ENCODE measurements at regions not wholly inside any gene's neighbourhood (a gene's known extent, or its start where the extent isn't known, plus 50 kb on each side); places are given as distances from the start of the nearest gene placed in this dataset.

DNA sequence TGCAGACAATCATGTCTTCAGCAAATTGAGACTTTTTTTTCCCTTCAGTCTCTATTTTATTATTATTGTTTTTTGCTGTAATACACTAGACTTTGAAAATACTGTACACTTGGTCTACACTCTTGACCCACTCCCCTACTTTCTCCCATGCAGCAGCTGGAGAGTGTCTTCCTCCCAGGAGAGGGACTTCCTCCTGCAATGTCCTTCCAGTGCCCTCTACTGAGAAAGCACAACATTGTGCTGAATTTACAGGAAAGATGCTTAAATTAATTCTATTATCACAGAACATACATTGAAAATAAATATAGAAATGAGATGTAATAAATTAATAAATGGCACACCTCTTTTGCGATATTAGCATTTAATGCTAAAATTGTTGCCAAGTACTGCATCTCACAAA, 411.3 kb downstream of the CCSER2 start (continued):
- TF ChIP-seq, protein P1, sequence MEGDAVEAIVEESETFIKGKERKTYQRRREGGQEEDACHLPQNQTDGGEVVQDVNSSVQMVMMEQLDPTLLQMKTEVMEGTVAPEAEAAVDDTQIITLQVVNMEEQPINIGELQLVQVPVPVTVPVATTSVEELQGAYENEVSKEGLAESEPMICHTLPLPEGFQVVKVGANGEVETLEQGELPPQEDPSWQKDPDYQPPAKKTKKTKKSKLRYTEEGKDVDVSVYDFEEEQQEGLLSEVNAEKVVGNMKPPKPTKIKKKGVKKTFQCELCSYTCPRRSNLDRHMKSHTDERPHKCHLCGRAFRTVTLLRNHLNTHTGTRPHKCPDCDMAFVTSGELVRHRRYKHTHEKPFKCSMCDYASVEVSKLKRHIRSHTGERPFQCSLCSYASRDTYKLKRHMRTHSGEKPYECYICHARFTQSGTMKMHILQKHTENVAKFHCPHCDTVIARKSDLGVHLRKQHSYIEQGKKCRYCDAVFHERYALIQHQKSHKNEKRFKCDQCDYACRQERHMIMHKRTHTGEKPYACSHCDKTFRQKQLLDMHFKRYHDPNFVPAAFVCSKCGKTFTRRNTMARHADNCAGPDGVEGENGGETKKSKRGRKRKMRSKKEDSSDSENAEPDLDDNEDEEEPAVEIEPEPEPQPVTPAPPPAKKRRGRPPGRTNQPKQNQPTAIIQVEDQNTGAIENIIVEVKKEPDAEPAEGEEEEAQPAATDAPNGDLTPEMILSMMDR (conservative IDR thresholded peaks at IDR 0.05; ENCODE audit: low read depth in 2 of 2): peak; percentile 16 to 51; a peak in 3 of 4 replicates

DNA sequence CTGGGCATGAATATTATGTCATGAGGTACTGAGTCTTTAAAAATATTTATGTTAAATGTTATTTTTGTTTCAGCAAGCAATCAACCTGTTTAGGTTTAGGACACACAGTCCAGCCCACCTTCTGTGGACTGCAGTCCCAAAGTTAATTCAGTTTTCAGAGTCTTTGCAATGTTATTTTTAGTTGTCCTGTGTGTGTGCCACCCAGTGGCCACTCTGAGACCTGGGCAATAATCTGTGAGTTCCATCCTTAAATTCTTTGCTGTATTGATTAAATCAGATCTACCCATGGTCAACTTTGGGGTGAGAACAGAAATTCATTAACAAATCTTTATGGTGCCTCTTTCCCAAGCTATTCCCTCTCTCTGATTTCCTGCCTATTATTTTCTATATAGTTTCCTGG, 415.1 kb downstream of the CCSER2 start:
- Histone ChIP-seq H3K36me3 (ENCODE audit: insufficient read depth) (no peaks in the 10 kb centered on the region), H3K27me3 (ENCODE audit: insufficient read depth) (no peaks in the 10 kb centered on the region), H3F3A (replicated peaks; ENCODE audit: low read depth) (no peaks in the 10 kb centered on the region), H3K9me2 (ENCODE audit: insufficient read depth) (no peaks in the 10 kb centered on the region), H3K27ac (ENCODE audit: low read depth) (no peak overlapping the region), H4K20me1 (replicated peaks; ENCODE audit: insufficient read depth) (no peaks in the 10 kb centered on the region), H2AFZ (no peak overlapping the region), H3K4me3 (no peak overlapping the region), H3K79me2 (replicated peaks; ENCODE audit: insufficient read depth) (no peaks in the 10 kb centered on the region), H3K4me2 (no peak overlapping the region), H3K4me1 (ENCODE audit: insufficient read depth) (no peaks in the 10 kb centered on the region)
- no peaks in the 10 kb centered on the region for H3K27me3 Mint-ChIP-seq (ENCODE audit: insufficient read depth, low read depth, poor library complexity)
- ATAC-seq (peak; percentile 36; the same call in 1 of the 3 replicates), DNase-seq (ENCODE audit: low spot score) (peak; percentile 39)
- H3K4me3 Mint-ChIP-seq: no peak overlapping the region
- no peaks in the 10 kb centered on the region; the same call in 2 of the 3 replicates for H3K9me3 Mint-ChIP-seq
- no peak overlapping the region for H3K27ac Mint-ChIP-seq
- H3K36me3 Mint-ChIP-seq (ENCODE audit: low read depth): no peaks in the 10 kb centered on the region
- TF ChIP-seq, protein P1 (conservative IDR thresholded peaks at IDR 0.05; ENCODE audit: low read depth in 2 of 2): peak; percentile 56 to 62
- no peak for TF ChIP-seq STAT1 (IDR thresholded peaks at IDR 0.05; ENCODE audit: unreplicated experiment)
- TF ChIP-seq, protein P2, sequence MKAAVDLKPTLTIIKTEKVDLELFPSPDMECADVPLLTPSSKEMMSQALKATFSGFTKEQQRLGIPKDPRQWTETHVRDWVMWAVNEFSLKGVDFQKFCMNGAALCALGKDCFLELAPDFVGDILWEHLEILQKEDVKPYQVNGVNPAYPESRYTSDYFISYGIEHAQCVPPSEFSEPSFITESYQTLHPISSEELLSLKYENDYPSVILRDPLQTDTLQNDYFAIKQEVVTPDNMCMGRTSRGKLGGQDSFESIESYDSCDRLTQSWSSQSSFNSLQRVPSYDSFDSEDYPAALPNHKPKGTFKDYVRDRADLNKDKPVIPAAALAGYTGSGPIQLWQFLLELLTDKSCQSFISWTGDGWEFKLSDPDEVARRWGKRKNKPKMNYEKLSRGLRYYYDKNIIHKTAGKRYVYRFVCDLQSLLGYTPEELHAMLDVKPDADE (IDR thresholded peaks at IDR 0.05): no peak
- TF ChIP-seq CREB1 (CRISPR knock-in tag; IDR thresholded peaks at IDR 0.05; ENCODE audit: low read depth): no peak
- TF ChIP-seq NANOG (IDR thresholded peaks at IDR 0.05; ENCODE audit: borderline replicate concordance): no peak
- no peaks in the 10 kb centered on the region for H3K4me1 Mint-ChIP-seq

DNA sequence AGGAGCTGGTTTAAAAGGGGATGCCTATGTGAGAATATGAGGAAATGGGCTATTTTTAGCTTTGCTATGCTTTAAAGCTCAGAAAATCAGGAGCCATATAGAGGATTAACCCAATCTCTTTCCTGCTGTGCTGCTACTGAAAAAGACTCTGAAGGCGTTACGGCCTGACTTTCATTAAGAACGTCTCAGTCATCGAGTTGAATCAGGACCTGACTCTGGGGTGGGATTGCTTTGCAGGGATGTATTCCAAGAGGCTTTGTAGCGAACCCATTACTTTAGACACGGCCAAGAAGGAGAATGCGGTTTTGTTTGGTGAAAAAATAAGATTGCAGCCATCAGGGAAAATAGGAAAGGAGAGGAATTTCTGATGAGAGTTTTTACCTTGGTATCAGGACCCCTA, 426.9 kb downstream of the CCSER2 start:
- no peak overlapping the region for H3K27ac ChIP-seq (ENCODE audit: low read depth)
- H3F3A ChIP-seq (replicated peaks; ENCODE audit: low read depth): no peaks in the 10 kb centered on the region
- no peaks in the 10 kb centered on the region for H3K36me3 ChIP-seq (ENCODE audit: insufficient read depth)
- H4K20me1 ChIP-seq (replicated peaks; ENCODE audit: insufficient read depth): no peaks in the 10 kb centered on the region
- H3K79me2 ChIP-seq (replicated peaks; ENCODE audit: insufficient read depth): no peaks in the 10 kb centered on the region
- Mint-ChIP-seq H3K27me3 (ENCODE audit: insufficient read depth, low read depth, poor library complexity) (no peaks in the 10 kb centered on the region), H3K4me3 (no peak overlapping the region), H3K4me1 (no peaks in the 10 kb centered on the region; the same call in 2 of the 3 replicates), H3K36me3 (ENCODE audit: low read depth) (no peaks in the 10 kb centered on the region), H3K9me3 (peaks cover 3% of the 10 kb centered on the region; the same call in 2 of the 3 replicates), H3K27ac (no peak overlapping the region; the same call in 1 of the 2 replicates)
- H3K4me2 ChIP-seq: no peak overlapping the region
- ATAC-seq (no peak), DNase-seq (ENCODE audit: low spot score) (no peak)
- no peaks in the 10 kb centered on the region for H3K9me2 ChIP-seq (ENCODE audit: insufficient read depth)
- no peaks in the 10 kb centered on the region for H3K4me1 ChIP-seq (ENCODE audit: insufficient read depth)
- H2AFZ ChIP-seq: no peak overlapping the region
- H3K4me3 ChIP-seq: no peak overlapping the region
- no peaks in the 10 kb centered on the region for H3K27me3 ChIP-seq (ENCODE audit: insufficient read depth)
- TF ChIP-seq CREB1 (CRISPR knock-in tag; IDR thresholded peaks at IDR 0.05; ENCODE audit: low read depth) (no peak), ZNF331 (CRISPR knock-in tag; IDR thresholded peaks at IDR 0.05; ENCODE audit: low read depth) (no peak), JUNB (IDR thresholded peaks at IDR 0.05; ENCODE audit: unreplicated experiment) (no peak), STAT1 (IDR thresholded peaks at IDR 0.05; ENCODE audit: unreplicated experiment) (no peak), ZNF114 (CRISPR knock-in tag; IDR thresholded peaks at IDR 0.05) (no peak)
- TF ChIP-seq, protein P3, sequence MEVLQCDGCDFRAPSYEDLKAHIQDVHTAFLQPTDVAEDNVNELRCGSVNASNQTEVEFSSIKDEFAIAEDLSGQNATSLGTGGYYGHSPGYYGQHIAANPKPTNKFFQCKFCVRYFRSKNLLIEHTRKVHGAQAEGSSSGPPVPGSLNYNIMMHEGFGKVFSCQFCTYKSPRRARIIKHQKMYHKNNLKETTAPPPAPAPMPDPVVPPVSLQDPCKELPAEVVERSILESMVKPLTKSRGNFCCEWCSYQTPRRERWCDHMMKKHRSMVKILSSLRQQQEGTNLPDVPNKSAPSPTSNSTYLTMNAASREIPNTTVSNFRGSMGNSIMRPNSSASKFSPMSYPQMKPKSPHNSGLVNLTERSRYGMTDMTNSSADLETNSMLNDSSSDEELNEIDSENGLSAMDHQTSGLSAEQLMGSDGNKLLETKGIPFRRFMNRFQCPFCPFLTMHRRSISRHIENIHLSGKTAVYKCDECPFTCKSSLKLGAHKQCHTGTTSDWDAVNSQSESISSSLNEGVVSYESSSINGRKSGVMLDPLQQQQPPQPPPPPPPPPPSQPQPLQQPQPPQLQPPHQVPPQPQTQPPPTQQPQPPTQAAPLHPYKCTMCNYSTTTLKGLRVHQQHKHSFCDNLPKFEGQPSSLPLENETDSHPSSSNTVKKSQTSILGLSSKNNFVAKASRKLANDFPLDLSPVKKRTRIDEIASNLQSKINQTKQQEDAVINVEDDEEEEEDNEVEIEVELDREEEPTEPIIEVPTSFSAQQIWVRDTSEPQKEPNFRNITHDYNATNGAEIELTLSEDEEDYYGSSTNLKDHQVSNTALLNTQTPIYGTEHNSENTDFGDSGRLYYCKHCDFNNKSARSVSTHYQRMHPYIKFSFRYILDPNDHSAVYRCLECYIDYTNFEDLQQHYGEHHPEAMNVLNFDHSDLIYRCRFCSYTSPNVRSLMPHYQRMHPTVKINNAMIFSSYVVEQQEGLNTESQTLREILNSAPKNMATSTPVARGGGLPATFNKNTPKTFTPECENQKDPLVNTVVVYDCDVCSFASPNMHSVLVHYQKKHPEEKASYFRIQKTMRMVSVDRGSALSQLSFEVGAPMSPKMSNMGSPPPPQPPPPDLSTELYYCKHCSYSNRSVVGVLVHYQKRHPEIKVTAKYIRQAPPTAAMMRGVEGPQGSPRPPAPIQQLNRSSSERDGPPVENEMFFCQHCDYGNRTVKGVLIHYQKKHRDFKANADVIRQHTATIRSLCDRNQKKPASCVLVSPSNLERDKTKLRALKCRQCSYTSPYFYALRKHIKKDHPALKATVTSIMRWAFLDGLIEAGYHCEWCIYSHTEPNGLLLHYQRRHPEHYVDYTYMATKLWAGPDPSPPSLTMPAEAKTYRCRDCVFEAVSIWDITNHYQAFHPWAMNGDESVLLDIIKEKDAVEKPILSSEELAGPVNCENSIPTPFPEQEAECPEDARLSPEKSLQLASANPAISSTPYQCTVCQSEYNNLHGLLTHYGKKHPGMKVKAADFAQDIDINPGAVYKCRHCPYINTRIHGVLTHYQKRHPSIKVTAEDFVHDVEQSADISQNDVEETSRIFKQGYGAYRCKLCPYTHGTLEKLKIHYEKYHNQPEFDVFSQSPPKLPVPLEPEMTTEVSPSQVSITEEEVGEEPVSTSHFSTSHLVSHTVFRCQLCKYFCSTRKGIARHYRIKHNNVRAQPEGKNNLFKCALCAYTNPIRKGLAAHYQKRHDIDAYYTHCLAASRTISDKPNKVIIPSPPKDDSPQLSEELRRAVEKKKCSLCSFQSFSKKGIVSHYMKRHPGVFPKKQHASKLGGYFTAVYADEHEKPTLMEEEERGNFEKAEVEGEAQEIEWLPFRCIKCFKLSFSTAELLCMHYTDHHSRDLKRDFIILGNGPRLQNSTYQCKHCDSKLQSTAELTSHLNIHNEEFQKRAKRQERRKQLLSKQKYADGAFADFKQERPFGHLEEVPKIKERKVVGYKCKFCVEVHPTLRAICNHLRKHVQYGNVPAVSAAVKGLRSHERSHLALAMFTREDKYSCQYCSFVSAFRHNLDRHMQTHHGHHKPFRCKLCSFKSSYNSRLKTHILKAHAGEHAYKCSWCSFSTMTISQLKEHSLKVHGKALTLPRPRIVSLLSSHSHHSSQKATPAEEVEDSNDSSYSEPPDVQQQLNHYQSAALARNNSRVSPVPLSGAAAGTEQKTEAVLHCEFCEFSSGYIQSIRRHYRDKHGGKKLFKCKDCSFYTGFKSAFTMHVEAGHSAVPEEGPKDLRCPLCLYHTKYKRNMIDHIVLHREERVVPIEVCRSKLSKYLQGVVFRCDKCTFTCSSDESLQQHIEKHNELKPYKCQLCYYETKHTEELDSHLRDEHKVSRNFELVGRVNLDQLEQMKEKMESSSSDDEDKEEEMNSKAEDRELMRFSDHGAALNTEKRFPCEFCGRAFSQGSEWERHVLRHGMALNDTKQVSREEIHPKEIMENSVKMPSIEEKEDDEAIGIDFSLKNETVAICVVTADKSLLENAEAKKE (CRISPR knock-in tag; IDR thresholded peaks at IDR 0.05): no peak

Measured in GM23338 (cell line).